ENCODE measurements at regions not wholly inside any gene's neighbourhood (a gene's known extent, or its start where the extent isn't known, plus 50 kb on each side); places are given as distances from the start of the nearest gene placed in this dataset.

DNA sequence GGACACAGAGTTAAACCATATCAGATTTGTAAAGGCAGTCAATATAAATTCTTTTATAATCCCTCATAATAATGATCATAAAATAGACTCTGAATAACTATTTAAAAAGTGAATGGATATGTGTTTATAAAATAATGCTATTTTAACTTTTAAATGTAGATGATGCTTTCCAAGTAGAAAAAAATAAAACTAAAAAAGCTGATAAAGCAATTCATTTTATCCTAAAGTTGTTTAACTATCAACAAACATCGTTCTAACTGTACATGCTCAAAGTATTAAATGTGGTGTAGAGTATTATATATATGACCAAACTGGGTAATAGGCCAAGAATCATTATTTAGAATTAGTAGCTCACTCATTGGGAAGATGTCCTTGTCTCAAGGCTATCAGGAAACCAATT lies 248.3 kb upstream of the CLEC14A start:
- WGBS (ENCODE audit: insufficient coverage, low coverage, missing lambda C conversion rate): 0% methylated on average over 1 of the region's 1 CpG
- H2AFZ ChIP-seq (ENCODE audit: low read depth, low read length): no peak overlapping the region
- no peaks in the 10 kb centered on the region for H3K9me1 ChIP-seq (ENCODE audit: control insufficient read depth, insufficient read depth, low read length)
- no peak overlapping the region for H3K4me2 ChIP-seq (ENCODE audit: insufficient read depth, low read length)
- no peaks in the 10 kb centered on the region for H3K79me2 ChIP-seq (ENCODE audit: control insufficient read depth, insufficient read depth, low read length)
- ATAC-seq: no peak
- ChIA-PET CTCF (ENCODE audit: low intra/inter-chr PET ratio) (no interaction called here), POLR2A (no interaction called here)
- DNase-seq (ENCODE audit: extremely low read depth in 1 of 4, low spot score in 3 of 4): no peak
- FAIRE-seq: no peak
- no peaks in the 10 kb centered on the region; the same call in 1 of the 2 replicates for H3K9me3 ChIP-seq (replicated peaks; ENCODE audit: control insufficient read depth, insufficient read depth, low read depth, low read length)
- no peaks in the 10 kb centered on the region for H3K4me1 ChIP-seq (replicated peaks in 1 of 2; ENCODE audit: control insufficient read depth in 2 of 2, insufficient read depth in 2 of 2, low read length in 2 of 2)
- H3K4me3 ChIP-seq: no peak overlapping the region
- TF ChIP-seq ZNF707 (CRISPR knock-in tag; conservative IDR thresholded peaks at IDR 0.05): no peak
- no peak for TF ChIP-seq KAT8 (IDR thresholded peaks at IDR 0.05; ENCODE audit: low read depth)
- TF ChIP-seq, protein P1, sequence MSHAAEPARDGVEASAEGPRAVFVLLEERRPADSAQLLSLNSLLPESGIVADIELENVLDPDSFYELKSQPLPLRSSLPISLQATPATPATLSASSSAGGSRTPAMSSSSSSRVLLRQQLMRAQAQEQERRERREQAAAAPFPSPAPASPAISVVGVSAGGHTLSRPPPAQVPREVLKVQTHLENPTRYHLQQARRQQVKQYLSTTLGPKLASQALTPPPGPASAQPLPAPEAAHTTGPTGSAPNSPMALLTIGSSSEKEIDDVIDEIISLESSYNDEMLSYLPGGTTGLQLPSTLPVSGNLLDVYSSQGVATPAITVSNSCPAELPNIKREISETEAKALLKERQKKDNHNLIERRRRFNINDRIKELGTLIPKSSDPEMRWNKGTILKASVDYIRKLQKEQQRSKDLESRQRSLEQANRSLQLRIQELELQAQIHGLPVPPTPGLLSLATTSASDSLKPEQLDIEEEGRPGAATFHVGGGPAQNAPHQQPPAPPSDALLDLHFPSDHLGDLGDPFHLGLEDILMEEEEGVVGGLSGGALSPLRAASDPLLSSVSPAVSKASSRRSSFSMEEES (CRISPR knock-in tag; IDR thresholded peaks at IDR 0.05): no peak
- TF ChIP-seq ZNF316 (IDR thresholded peaks at IDR 0.05): peak; percentile 28; the same call in 1 of the 2 replicates
- TF ChIP-seq ZNF764 (CRISPR knock-in tag; IDR thresholded peaks at IDR 0.05; ENCODE audit: low read depth): no peak
- H4K20me1 ChIP-seq (replicated peaks; ENCODE audit: control insufficient read depth, insufficient read depth, low read length): no peaks in the 10 kb centered on the region
- intact Hi-C loops (cut with micrococcal nuclease): no loop called here
- BruUV-seq (replicated peaks): no TSS peak
- H3K27me3 ChIP-seq (ENCODE audit: control insufficient read depth in 2 of 2, insufficient read depth in 2 of 2, low read length in 2 of 2): no peaks in the 10 kb centered on the region
- H3K27ac ChIP-seq (ENCODE audit: extremely low read depth, low read depth, low read length): no peak overlapping the region
- H3K9ac ChIP-seq (ENCODE audit: insufficient read depth in 1 of 2, low read depth in 2 of 2, low read length in 2 of 2): no peak overlapping the region
- in situ Hi-C loops (cut with MboI): no loop called here
- H3K36me3 ChIP-seq (ENCODE audit: control insufficient read depth, insufficient read depth, low read length): no peaks in the 10 kb centered on the region

DNA sequence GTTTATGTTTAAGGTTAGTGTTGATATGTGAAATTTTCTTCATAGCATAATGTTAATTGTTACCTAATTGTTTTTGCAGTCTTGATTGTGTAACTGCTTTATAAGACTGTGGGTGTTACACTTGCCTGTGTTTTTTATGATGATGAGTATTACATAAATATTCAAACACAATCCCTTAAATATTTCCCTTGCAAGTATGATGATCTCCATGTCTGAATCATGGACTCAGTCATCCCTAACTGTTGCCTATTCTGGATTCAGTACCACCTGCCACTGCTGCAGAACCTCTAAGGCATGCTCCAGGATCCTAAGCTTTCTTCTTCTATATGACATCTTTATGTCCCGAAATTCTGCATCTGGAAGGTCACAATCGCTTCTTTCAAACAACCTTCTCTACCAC lies 246.3 kb upstream of the CLEC14A start:
- ChIA-PET CTCF (ENCODE audit: low intra/inter-chr PET ratio) (no interaction called here), POLR2A (no interaction called here)
- Histone ChIP-seq H3K36me3 (ENCODE audit: control insufficient read depth, insufficient read depth, low read length) (no peaks in the 10 kb centered on the region), H3K79me2 (ENCODE audit: control insufficient read depth, insufficient read depth, low read length) (no peaks in the 10 kb centered on the region), H3K9me3 (replicated peaks; ENCODE audit: control insufficient read depth, insufficient read depth, low read depth, low read length) (no peaks in the 10 kb centered on the region), H3K4me1 (replicated peaks in 1 of 2; ENCODE audit: control insufficient read depth in 2 of 2, insufficient read depth in 2 of 2, low read length in 2 of 2) (no peaks in the 10 kb centered on the region), H3K27ac (ENCODE audit: extremely low read depth, low read depth, low read length) (no peak overlapping the region), H3K9ac (ENCODE audit: insufficient read depth in 1 of 2, low read depth in 2 of 2, low read length in 2 of 2) (no peak overlapping the region), H2AFZ (ENCODE audit: low read depth, low read length) (no peak overlapping the region), H3K4me2 (ENCODE audit: insufficient read depth, low read length) (no peak overlapping the region), H4K20me1 (replicated peaks; ENCODE audit: control insufficient read depth, insufficient read depth, low read length) (no peaks in the 10 kb centered on the region), H3K9me1 (ENCODE audit: control insufficient read depth, insufficient read depth, low read length) (no peaks in the 10 kb centered on the region), H3K4me3 (no peak overlapping the region), H3K27me3 (ENCODE audit: control insufficient read depth in 2 of 2, insufficient read depth in 2 of 2, low read length in 2 of 2) (no peaks in the 10 kb centered on the region)
- intact Hi-C loops (cut with micrococcal nuclease): no loop called here
- ATAC-seq (no peak), FAIRE-seq (no peak), DNase-seq (ENCODE audit: extremely low read depth in 1 of 4, low spot score in 3 of 4) (no peak)
- BruUV-seq (replicated peaks): no TSS peak
- 0% methylated on average over 2 of the region's 2 CpGs for WGBS (ENCODE audit: insufficient coverage, low coverage, missing lambda C conversion rate)
- in situ Hi-C loops (cut with MboI): no loop called here
- TF ChIP-seq KLF16 (IDR thresholded peaks at IDR 0.05): no peak
- no peak for TF ChIP-seq TFAM (CRISPR knock-in tag; conservative IDR thresholded peaks at IDR 0.05)
- TF ChIP-seq HMG20B (CRISPR knock-in tag; IDR thresholded peaks at IDR 0.05): no peak
- no peak for TF ChIP-seq STAT5A (IDR thresholded peaks at IDR 0.05; ENCODE audit: borderline replicate concordance, low read length)
- TF ChIP-seq, protein P2, sequence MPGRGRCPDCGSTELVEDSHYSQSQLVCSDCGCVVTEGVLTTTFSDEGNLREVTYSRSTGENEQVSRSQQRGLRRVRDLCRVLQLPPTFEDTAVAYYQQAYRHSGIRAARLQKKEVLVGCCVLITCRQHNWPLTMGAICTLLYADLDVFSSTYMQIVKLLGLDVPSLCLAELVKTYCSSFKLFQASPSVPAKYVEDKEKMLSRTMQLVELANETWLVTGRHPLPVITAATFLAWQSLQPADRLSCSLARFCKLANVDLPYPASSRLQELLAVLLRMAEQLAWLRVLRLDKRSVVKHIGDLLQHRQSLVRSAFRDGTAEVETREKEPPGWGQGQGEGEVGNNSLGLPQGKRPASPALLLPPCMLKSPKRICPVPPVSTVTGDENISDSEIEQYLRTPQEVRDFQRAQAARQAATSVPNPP (IDR thresholded peaks at IDR 0.05; ENCODE audit: borderline replicate concordance, insufficient read depth, insufficient read length): no peak
- no peak for TF ChIP-seq MEIS2 (IDR thresholded peaks at IDR 0.05; ENCODE audit: partially characterized antibody)
- TF ChIP-seq FOXP1 (CRISPR knock-in tag; IDR thresholded peaks at IDR 0.05): no peak
- no peak for TF ChIP-seq MAFK (IDR thresholded peaks at IDR 0.05; ENCODE audit: low read length)
- TF ChIP-seq EGR1 (conservative IDR thresholded peaks at IDR 0.05): no peak
- no peak for TF ChIP-seq TRIM28 (IDR thresholded peaks at IDR 0.05)
- no peak for TF ChIP-seq NR2C1 (IDR thresholded peaks at IDR 0.05)
- no peak for TF ChIP-seq NR2C1 (tag; IDR thresholded peaks at IDR 0.05)
- no peak for TF ChIP-seq ZC3H8 (IDR thresholded peaks at IDR 0.05)
- no peak for TF ChIP-seq FOXA1 (IDR thresholded peaks at IDR 0.05; ENCODE audit: borderline replicate concordance)
